Chondrocyte (in vitro differentiated cells): ENCODE measurements at regions not wholly inside any gene's neighbourhood (a gene's known extent, or its start where the extent isn't known, plus 50 kb on each side); places are given as distances from the start of the nearest gene placed in this dataset. TPM values are rescaled to one million over a fixed set of nuclear protein-coding genes. Genes with fewer than 3 reads are reported as not detected.

ENCODE experiments used
- DNase-seq: peaks from one replicate; pipeline ENCODE4 v3.0.0; 2021; ENCODE audit warnings: mixed read lengths, low spot score
- H3K27ac Mint-ChIP-seq: one replicate; pipeline ENCODE4 v1.8.0; 2021; ENCODE audit warnings: mild to moderate bottlenecking, moderate library complexity, mixed read lengths; ENCODE audit not compliant: unreplicated experiment
- H3K27me3 Mint-ChIP-seq: 2 replicates; pipeline ENCODE4 v1.8.0; 2021; ENCODE audit warnings: low read depth, mixed read lengths
- H3K36me3 Mint-ChIP-seq: 2 replicates; pipeline ENCODE4 v1.8.0; 2021; ENCODE audit warnings: low read depth, mixed read lengths
- H3K4me1 Mint-ChIP-seq: 2 replicates; pipeline ENCODE4 v1.8.0; 2021; ENCODE audit warnings: low read depth, mild to moderate bottlenecking, mixed read lengths
- H3K4me3 Mint-ChIP-seq: one replicate; pipeline ENCODE4 v1.8.0; 2021; ENCODE audit warnings: mild to moderate bottlenecking, moderate library complexity, mixed read lengths; ENCODE audit not compliant: unreplicated experiment
- H3K9me3 Mint-ChIP-seq: 2 replicates; pipeline ENCODE4 v1.8.0; 2021; ENCODE audit warnings: low read depth, mixed read lengths
- CTCF ChIP-seq: fragments of 200-600 bp; sonication (generic); IDR thresholded peaks from 2 replicates; pipeline ENCODE4 v1.5.0; 2021; ENCODE audit warnings: antibody characterized with exemption, mild to moderate bottlenecking, moderate library complexity
- microRNA-seq: library from miRNA; unstranded; fragments of <30 nt; microRNA quantifications from one replicate; pipeline ENCODE4 v1.2.0, GENCODE V29; 2020; ENCODE audit warnings: borderline number of aligned reads

GRCh38 chr1:94591823-94592570, 50.4 kb upstream of the F3 start:
- no peaks in the 10 kb centered on the region for H3K9me3 Mint-ChIP-seq
- peak overlapping the region; percentile 9 for H3K27ac Mint-ChIP-seq
- no peaks in the 10 kb centered on the region for H3K27me3 Mint-ChIP-seq
- H3K4me3 Mint-ChIP-seq: no peak overlapping the region
- H3K36me3 Mint-ChIP-seq: no peaks in the 10 kb centered on the region
- peaks cover 39% of the 10 kb centered on the region for H3K4me1 Mint-ChIP-seq
- DNase-seq: no peak
- no peak for TF ChIP-seq CTCF

Small RNA genes in the stretch of these regions (microRNA-seq; reads per million reads assigned to microRNA genes)
- not detected for gene MIR378G
